ENCODE measurements at regions not wholly inside any gene's neighbourhood (a gene's known extent, or its start where the extent isn't known, plus 50 kb on each side); places are given as distances from the start of the nearest gene placed in this dataset.

DNA sequence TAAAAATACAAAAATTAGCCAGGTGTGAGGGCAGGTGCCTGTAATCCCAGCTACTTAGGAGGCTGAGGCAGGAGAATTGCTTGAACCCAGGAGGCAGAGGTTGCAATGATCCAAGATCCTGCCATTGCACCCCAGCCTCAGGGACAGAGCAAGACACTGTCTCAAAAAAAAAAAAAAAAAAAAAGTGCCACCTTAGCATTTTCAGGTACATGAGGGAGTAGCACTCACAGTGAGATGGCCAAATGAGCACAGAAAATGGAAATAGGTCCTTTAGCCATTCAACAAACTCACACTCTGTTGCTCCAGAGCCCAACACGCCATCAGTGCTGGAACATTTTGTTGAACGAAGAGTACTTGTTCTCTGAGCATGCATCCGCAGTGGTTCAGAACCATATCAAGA lies 75.2 kb upstream of the MYL2 start:
- no peak overlapping the region for H3K4me3 ChIP-seq (ENCODE audit: low read depth in 1 of 2, low read length in 2 of 2)
- H3K9me3 ChIP-seq (ENCODE audit: control insufficient read depth in 1 of 2, low read length in 2 of 2) = peaks cover 17 to 19% of the 10 kb centered on the region in 2 donors
- no peak overlapping the region for H3K9ac ChIP-seq (ENCODE audit: low read depth in 1 of 2, low read length in 2 of 2)
- no peaks in the 10 kb centered on the region for H3K4me1 ChIP-seq (ENCODE audit: control insufficient read depth in 1 of 2, insufficient read depth in 2 of 2, low read length in 2 of 2)
- no peak overlapping the region for H3K27ac ChIP-seq (ENCODE audit: low read depth, low read length)
- no peaks in the 10 kb centered on the region for H3K27me3 ChIP-seq (ENCODE audit: control insufficient read depth in 1 of 2, insufficient read depth in 2 of 2, low read length in 2 of 2)
- H3K36me3 ChIP-seq (ENCODE audit: control insufficient read depth in 1 of 2, insufficient read depth in 2 of 2, low read length in 2 of 2) = no peaks in the 10 kb centered on the region

DNA sequence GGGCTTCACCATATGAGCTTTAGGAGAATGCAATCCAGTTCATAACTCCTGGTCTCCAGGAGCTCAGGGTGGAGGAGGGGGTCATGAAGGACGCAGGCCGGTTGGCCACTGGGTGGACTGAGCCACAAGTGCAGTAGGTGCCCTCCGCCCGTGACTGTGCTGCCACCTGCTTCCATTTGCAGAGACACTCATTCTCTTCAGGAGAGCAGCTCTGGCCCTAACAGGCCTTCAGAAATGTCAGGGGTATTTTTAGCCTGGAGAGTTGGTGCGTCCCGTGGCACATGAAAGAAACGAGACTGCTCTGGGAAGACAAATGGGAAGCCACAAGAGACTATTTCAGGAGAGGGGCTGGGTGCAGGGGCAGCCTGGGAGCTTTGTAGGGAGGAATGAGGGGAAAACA lies 74.6 kb upstream of the MYL2 start:
- Histone ChIP-seq H3K27me3 (ENCODE audit: control insufficient read depth in 1 of 2, insufficient read depth in 2 of 2, low read length in 2 of 2) (no peaks in the 10 kb centered on the region), H3K4me3 (ENCODE audit: low read depth in 1 of 2, low read length in 2 of 2) (no peak overlapping the region), H3K36me3 (ENCODE audit: control insufficient read depth in 1 of 2, insufficient read depth in 2 of 2, low read length in 2 of 2) (no peaks in the 10 kb centered on the region), H3K9ac (ENCODE audit: low read depth in 1 of 2, low read length in 2 of 2) (no peak overlapping the region), H3K27ac (ENCODE audit: low read depth, low read length) (no peak overlapping the region), H3K9me3 (ENCODE audit: control insufficient read depth in 1 of 2, low read length in 2 of 2) (peaks cover 17 to 19% of the 10 kb centered on the region in 2 donors), H3K4me1 (ENCODE audit: control insufficient read depth in 1 of 2, insufficient read depth in 2 of 2, low read length in 2 of 2) (no peaks in the 10 kb centered on the region)

GRCh38 chr12:110993434-110993833 lies 73.1 kb upstream of the MYL2 start:
- H3K27ac ChIP-seq (ENCODE audit: low read depth, low read length) = no peak overlapping the region
- H3K4me3 ChIP-seq (ENCODE audit: low read depth in 1 of 2, low read length in 2 of 2) = no peak overlapping the region
- no peaks in the 10 kb centered on the region for H3K4me1 ChIP-seq (ENCODE audit: control insufficient read depth in 1 of 2, insufficient read depth in 2 of 2, low read length in 2 of 2)

GRCh38 chr12:110992909-110993308 lies 72.5 kb upstream of the MYL2 start:
- no peaks in the 10 kb centered on the region for H3K36me3 ChIP-seq (ENCODE audit: control insufficient read depth in 1 of 2, insufficient read depth in 2 of 2, low read length in 2 of 2)
- no peak overlapping the region for H3K4me3 ChIP-seq (ENCODE audit: low read depth in 1 of 2, low read length in 2 of 2)
- H3K27me3 ChIP-seq (ENCODE audit: control insufficient read depth in 1 of 2, insufficient read depth in 2 of 2, low read length in 2 of 2) = no peaks in the 10 kb centered on the region
- H3K27ac ChIP-seq (ENCODE audit: low read depth, low read length) = no peak overlapping the region
- no peaks in the 10 kb centered on the region for H3K4me1 ChIP-seq (ENCODE audit: control insufficient read depth in 1 of 2, insufficient read depth in 2 of 2, low read length in 2 of 2)
- H3K9me3 ChIP-seq (ENCODE audit: control insufficient read depth in 1 of 2, low read length in 2 of 2) = peaks cover 3 to 6% of the 10 kb centered on the region in 2 donors
- no peak overlapping the region for H3K9ac ChIP-seq (ENCODE audit: low read depth in 1 of 2, low read length in 2 of 2)

More at GRCh38 chr12:110993434-110993833, 73.1 kb upstream of the MYL2 start:
- no peak overlapping the region for H3K9ac ChIP-seq (ENCODE audit: low read depth in 1 of 2, low read length in 2 of 2)
- no peaks in the 10 kb centered on the region for H3K36me3 ChIP-seq (ENCODE audit: control insufficient read depth in 1 of 2, insufficient read depth in 2 of 2, low read length in 2 of 2)
- peaks cover 8 to 11% of the 10 kb centered on the region in 2 donors for H3K9me3 ChIP-seq (ENCODE audit: control insufficient read depth in 1 of 2, low read length in 2 of 2)
- H3K27me3 ChIP-seq (ENCODE audit: control insufficient read depth in 1 of 2, insufficient read depth in 2 of 2, low read length in 2 of 2) = no peaks in the 10 kb centered on the region

GRCh38 chr12:110983811-110984210 lies 63.4 kb upstream of the MYL2 start:
- Histone ChIP-seq H3K36me3 (ENCODE audit: control insufficient read depth in 1 of 2, insufficient read depth in 2 of 2, low read length in 2 of 2) (no peaks in the 10 kb centered on the region), H3K4me3 (ENCODE audit: low read depth in 1 of 2, low read length in 2 of 2) (no peak overlapping the region), H3K9ac (ENCODE audit: low read depth in 1 of 2, low read length in 2 of 2) (no peak overlapping the region), H3K9me3 (ENCODE audit: control insufficient read depth in 1 of 2, low read length in 2 of 2) (no peaks in the 10 kb centered on the region), H3K27ac (ENCODE audit: low read depth, low read length) (no peak overlapping the region), H3K27me3 (ENCODE audit: control insufficient read depth in 1 of 2, insufficient read depth in 2 of 2, low read length in 2 of 2) (peaks cover 0 to 3% of the 10 kb centered on the region in 2 donors), H3K4me1 (ENCODE audit: control insufficient read depth in 1 of 2, insufficient read depth in 2 of 2, low read length in 2 of 2) (no peaks in the 10 kb centered on the region)

- no peak overlapping the region for H3K4me3 ChIP-seq (ENCODE audit: low read depth in 1 of 2, low read length in 2 of 2)
- no peaks in the 10 kb centered on the region for H3K4me1 ChIP-seq (ENCODE audit: control insufficient read depth in 1 of 2, insufficient read depth in 2 of 2, low read length in 2 of 2)
- no peaks in the 10 kb centered on the region for H3K27me3 ChIP-seq (ENCODE audit: control insufficient read depth in 1 of 2, insufficient read depth in 2 of 2, low read length in 2 of 2)
- no peak overlapping the region for H3K27ac ChIP-seq (ENCODE audit: low read depth, low read length)
- H3K9me3 ChIP-seq (ENCODE audit: control insufficient read depth in 1 of 2, low read length in 2 of 2) = no peaks in the 10 kb centered on the region
- no peak overlapping the region for H3K9ac ChIP-seq (ENCODE audit: low read depth in 1 of 2, low read length in 2 of 2)
- H3K36me3 ChIP-seq (ENCODE audit: control insufficient read depth in 1 of 2, insufficient read depth in 2 of 2, low read length in 2 of 2) = no peaks in the 10 kb centered on the region
These were observed 52.5 kb upstream of the MYL2 start for GRCh38 chr12:110972866-110973265.

- H3K27ac ChIP-seq (ENCODE audit: low read depth, low read length) = no peak overlapping the region
- H3K27me3 ChIP-seq (ENCODE audit: control insufficient read depth in 1 of 2, insufficient read depth in 2 of 2, low read length in 2 of 2) = no peaks in the 10 kb centered on the region
- H3K9me3 ChIP-seq (ENCODE audit: control insufficient read depth in 1 of 2, low read length in 2 of 2) = no peaks in the 10 kb centered on the region
- H3K36me3 ChIP-seq (ENCODE audit: control insufficient read depth in 1 of 2, insufficient read depth in 2 of 2, low read length in 2 of 2) = no peaks in the 10 kb centered on the region
- no peaks in the 10 kb centered on the region for H3K4me1 ChIP-seq (ENCODE audit: control insufficient read depth in 1 of 2, insufficient read depth in 2 of 2, low read length in 2 of 2)
- H3K9ac ChIP-seq (ENCODE audit: low read depth in 1 of 2, low read length in 2 of 2) = no peak overlapping the region
- H3K4me3 ChIP-seq (ENCODE audit: low read depth in 1 of 2, low read length in 2 of 2) = no peak overlapping the region
These were observed 51.6 kb upstream of the MYL2 start for GRCh38 chr12:110971936-110972335.

DNA sequence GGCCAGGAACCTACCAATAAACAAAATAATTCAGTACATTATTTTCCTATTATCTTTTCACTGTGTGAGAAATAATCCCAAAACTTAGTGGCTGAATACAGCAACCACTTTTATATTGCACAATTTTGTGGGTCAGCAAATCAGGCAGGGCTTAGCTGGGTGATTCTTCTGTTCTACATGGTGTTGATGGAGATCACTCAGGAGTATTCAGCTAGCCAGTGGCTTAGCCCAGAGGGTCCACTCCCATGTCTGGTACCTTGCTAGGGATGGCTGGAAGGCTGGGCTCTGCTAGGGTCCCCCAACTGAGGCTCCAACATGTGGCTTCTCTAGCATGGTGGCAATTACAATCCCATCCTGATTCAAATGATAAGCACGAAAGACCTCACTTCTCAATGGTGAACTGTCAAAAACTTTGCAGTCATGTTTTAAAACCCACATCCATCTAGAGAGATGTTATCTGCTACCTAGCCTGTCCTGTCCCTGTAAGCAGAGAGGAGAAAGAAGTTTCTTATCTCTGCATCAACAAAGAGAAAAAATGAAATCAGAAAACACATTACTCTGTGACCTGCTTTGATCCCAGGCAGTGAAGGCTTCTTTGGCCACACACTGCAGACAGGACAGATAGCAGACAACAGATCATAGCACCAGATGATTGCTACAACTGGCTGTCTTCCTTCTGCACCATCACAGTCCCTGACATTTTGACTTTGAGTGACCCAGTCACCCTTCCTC lies 51.0 kb upstream of the MYL2 start:
- no peak overlapping the region for H3K27ac ChIP-seq (ENCODE audit: low read depth, low read length)
- H3K36me3 ChIP-seq (ENCODE audit: control insufficient read depth in 1 of 2, insufficient read depth in 2 of 2, low read length in 2 of 2) = no peaks in the 10 kb centered on the region

More for the DNA sequence above, 51.0 kb upstream of the MYL2 start:
- Histone ChIP-seq H3K4me1 (ENCODE audit: control insufficient read depth in 1 of 2, insufficient read depth in 2 of 2, low read length in 2 of 2) (no peaks in the 10 kb centered on the region), H3K9me3 (ENCODE audit: control insufficient read depth in 1 of 2, low read length in 2 of 2) (no peaks in the 10 kb centered on the region), H3K4me3 (ENCODE audit: low read depth in 1 of 2, low read length in 2 of 2) (no peak overlapping the region), H3K9ac (ENCODE audit: low read depth in 1 of 2, low read length in 2 of 2) (no peak overlapping the region), H3K27me3 (ENCODE audit: control insufficient read depth in 1 of 2, insufficient read depth in 2 of 2, low read length in 2 of 2) (no peaks in the 10 kb centered on the region)

All from duodenal mucosa (tissue), 2 donors.